SK-N-SH (cell line): ENCODE measurements at regions not wholly inside any gene's neighbourhood (a gene's known extent, or its start where the extent isn't known, plus 50 kb on each side); places are given as distances from the start of the nearest gene placed in this dataset.

ENCODE experiments used
- CTCF ChIP-seq: fragments of 200-600 bp; sonication (generic); IDR thresholded peaks from 2 replicates; pipeline ENCODE4 v1.6.1; 2017; ENCODE audit warnings: antibody characterized with exemption, mild to moderate bottlenecking, moderate library complexity
- EZH2phosphoT487 ChIP-seq: fragments of 200-600 bp; sonication (generic); IDR thresholded peaks from 2 replicates; pipeline ENCODE4 v1.6.1; 2017; ENCODE audit warnings: low read depth, mixed run types, mild to moderate bottlenecking, antibody characterized with exemption, moderate library complexity, borderline replicate concordance
- RAD21 ChIP-seq: IDR thresholded peaks from 2 replicates; pipeline ENCODE4 v1.6.1; 2012; ENCODE audit warnings: mild to moderate bottlenecking, low read length
- RCOR1 ChIP-seq: fragments of 150-350 bp; IDR thresholded peaks from 2 replicates; pipeline ENCODE4 v1.6.1; 2017; ENCODE audit warnings: antibody characterized with exemption, low read length
- RFX5 ChIP-seq: IDR thresholded peaks from 2 replicates; pipeline ENCODE4 v1.6.1; 2012; ENCODE audit warnings: mild to moderate bottlenecking, improper control_type of control experiment, low read length
- TEAD4 ChIP-seq: IDR thresholded peaks from 2 replicates; pipeline ENCODE4 v1.4.0; 2012; ENCODE audit warnings: mild to moderate bottlenecking, borderline replicate concordance; ENCODE audit not compliant: insufficient read depth

- TF ChIP-seq EZH2phosphoT487 (no peak), RAD21 (no peak), CTCF (no peak), RCOR1 (no peak), TEAD4 (no peak), RFX5 (no peak)
These were observed 240.0 kb downstream of the LOXHD1 start for GRCh38 chr18:46416706-46417638.
